CD14-positive monocyte (primary cell): ENCODE measurements at regions not wholly inside any gene's neighbourhood (a gene's known extent, or its start where the extent isn't known, plus 50 kb on each side); places are given as distances from the start of the nearest gene placed in this dataset.
"Not testable (repeated sequence)": the region's sequence is repeated elsewhere in the genome, so short reads cannot be mapped to it uniquely, and the experiment has no call there.

Experiments used
- DNase-seq, 3 donors: peaks; one replicate each; pipeline ENCODE4 v3.0.0-alpha.2; 2011 to 2022
- H2AFZ ChIP-seq: 2 replicates; pipeline ENCODE4 v1.6.0; 2012; ENCODE audit warnings: mild to moderate bottlenecking, low read depth, low read length, inconsistent platforms; ENCODE audit not compliant: insufficient read depth, poor library complexity, severe bottlenecking
- H3K27ac ChIP-seq, 2 donors: 1 replicate in 1 of 2; 2 replicates in 1 of 2; pipeline ENCODE4 v1.5.1; 2012 to 2013; ENCODE audit warnings: low read length in 2 of 2, control low read depth in 1 of 2, inconsistent platforms in 1 of 2, low read depth in 1 of 2, mild to moderate bottlenecking in 1 of 2
- H3K27me3 ChIP-seq, 2 donors: one replicate each; pipeline versions ENCODE4 v1.6.0 to v1.6.1; 2011 to 2013; ENCODE audit warnings: low read length in 2 of 2; ENCODE audit not compliant: control insufficient read depth in 2 of 2, insufficient read depth in 2 of 2
- H3K36me3 ChIP-seq, 2 donors: replicated peaks in 1 of 2; 1 replicate in 1 of 2; 2 replicates in 1 of 2; pipeline versions ENCODE4 v1.5.1 to v1.6.1; 2012 to 2013; ENCODE audit warnings: low read length in 2 of 2, control low read depth in 1 of 2, inconsistent platforms in 1 of 2, mild to moderate bottlenecking in 1 of 2; ENCODE audit not compliant: insufficient read depth in 2 of 2, control insufficient read depth in 1 of 2
- H3K4me1 ChIP-seq, 2 donors: 1 replicate in 1 of 2; 2 replicates in 1 of 2; pipeline versions ENCODE4 v1.5.1 to v1.6.1; 2012 to 2013; ENCODE audit warnings: low read length in 2 of 2, control low read depth in 1 of 2, inconsistent platforms in 1 of 2, mild to moderate bottlenecking in 1 of 2, moderate library complexity in 1 of 2; ENCODE audit not compliant: insufficient read depth in 2 of 2, control insufficient read depth in 1 of 2
- H3K4me2 ChIP-seq: replicated peaks from 2 replicates; pipeline ENCODE3; 2012; ENCODE audit warnings: low read length, moderate library complexity, mild to moderate bottlenecking; ENCODE audit not compliant: poor library complexity, severe bottlenecking; ENCODE audit errors: extremely low read depth
- H3K4me3 ChIP-seq, 3 experiments: fragments of 200-600 bp in 1 of 3; sonication (generic) in 1 of 3; replicated peaks in 1 of 3; 1 replicate in 2 of 3; 2 replicates in 1 of 3; pipeline ENCODE4 v1.5.1; 2011 to 2013; ENCODE audit warnings: low read length in 3 of 3, mild to moderate bottlenecking in 3 of 3, control low read depth in 2 of 3, low read depth in 2 of 3, inconsistent platforms in 1 of 3, moderate library complexity in 1 of 3
- H3K79me2 ChIP-seq: 2 replicates; pipeline ENCODE4 v1.6.0; 2012; ENCODE audit warnings: mild to moderate bottlenecking, control low read depth, inconsistent platforms, low read length, moderate library complexity; ENCODE audit not compliant: insufficient read depth
- H3K9ac ChIP-seq: 2 replicates; pipeline ENCODE4 v1.6.0; 2017; ENCODE audit warnings: low read length, mild to moderate bottlenecking; ENCODE audit not compliant: insufficient read depth, poor library complexity, severe bottlenecking
- H3K9me3 ChIP-seq, 2 donors: replicated peaks in 1 of 2; 1 replicate in 1 of 2; 2 replicates in 1 of 2; pipeline versions ENCODE4 v1.5.1 to v1.6.1; 2012 to 2013; ENCODE audit warnings: low read length in 2 of 2, control low read depth in 1 of 2; ENCODE audit not compliant: control insufficient read depth in 1 of 2, insufficient read depth in 1 of 2
- H4K20me1 ChIP-seq: 2 replicates; pipeline ENCODE4 v1.6.0; 2012; ENCODE audit warnings: mild to moderate bottlenecking, low read length, control low read depth, moderate library complexity; ENCODE audit not compliant: insufficient read depth
- H3K27ac Mint-ChIP-seq, 7 donors: one replicate each; pipeline ENCODE4 v1.8.0; 2020; ENCODE audit warnings: mild to moderate bottlenecking in 7 of 7, mixed read lengths in 7 of 7, moderate library complexity in 6 of 7, inconsistent platforms in 2 of 7
- H3K27me3 Mint-ChIP-seq, 3 donors: one replicate each; pipeline ENCODE4 v1.8.0; 2021 to 2022; ENCODE audit warnings: low read depth in 3 of 3, mild to moderate bottlenecking in 3 of 3, mixed read lengths in 3 of 3, moderate library complexity in 3 of 3, inconsistent platforms in 1 of 3
- H3K36me3 Mint-ChIP-seq, 2 donors: one replicate each; pipeline ENCODE4 v1.8.0; 2020; ENCODE audit warnings: mixed read lengths in 2 of 2, inconsistent platforms in 1 of 2, mild to moderate bottlenecking in 1 of 2
- H3K4me1 Mint-ChIP-seq: one replicate; pipeline ENCODE4 v1.8.0; 2020; ENCODE audit warnings: mild to moderate bottlenecking, mixed read lengths
- H3K4me3 Mint-ChIP-seq, 2 donors: one replicate each; pipeline ENCODE4 v1.8.0; 2020; ENCODE audit warnings: mild to moderate bottlenecking in 2 of 2, mixed read lengths in 2 of 2, moderate library complexity in 1 of 2
- H3K9me3 Mint-ChIP-seq, 7 donors: one replicate each; pipeline ENCODE4 v1.8.0; 2020 to 2022; ENCODE audit warnings: mixed read lengths in 7 of 7, mild to moderate bottlenecking in 6 of 7, moderate library complexity in 6 of 7, inconsistent platforms in 2 of 7
- WGBS: methylation state at CpG from one replicate; pipeline ENCODE4 v1.1.5; 2013; ENCODE audit warnings: missing lambda C conversion rate; ENCODE audit not compliant: insufficient coverage; 5-methylcytosine and 5-hydroxymethylcytosine counted together
- intact Hi-C, 2 donors: fragments of 100-400 bp; cut with micrococcal nuclease; formaldehyde crosslinking; loops; one replicate each; pipeline versions ENCODE4 v1.15.0 to v1.15.1; 2023
- TF ChIP-seq, protein P1 (sequence below): fragments of 200-600 bp; IDR thresholded peaks from one replicate; pipeline ENCODE4 v1.8.0; 2022; ENCODE audit warnings: antibody characterized with exemption, mild to moderate bottlenecking

DNA sequence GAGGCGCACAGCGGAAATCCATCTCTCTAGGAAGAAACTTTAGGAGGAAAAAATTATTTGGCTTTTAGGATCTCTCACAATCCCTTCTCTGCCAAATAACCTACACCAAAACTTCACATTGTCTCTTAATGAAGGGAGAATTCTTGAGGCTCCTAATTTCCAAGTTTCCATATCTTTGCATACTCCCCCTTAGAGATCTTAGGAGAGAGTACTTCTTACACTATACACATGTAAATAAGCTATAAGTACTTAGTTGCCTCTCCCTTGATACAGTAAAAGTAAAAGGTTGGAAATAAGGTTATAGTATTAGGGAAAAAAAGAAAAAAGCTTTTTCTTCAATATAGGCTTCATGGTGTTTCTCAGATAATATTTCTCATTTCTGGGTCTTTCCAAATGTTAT is 596.7 kb downstream of the SATB2 start:
- no peaks in the 10 kb centered on the region for H4K20me1 ChIP-seq
- no peak overlapping the region for H3K27ac ChIP-seq
- DNase-seq: no peak
- no peak overlapping the region for H3K4me3 Mint-ChIP-seq
- intact Hi-C loops: no loop called here
- H3K4me2 ChIP-seq: no peak overlapping the region
- no peaks in the 10 kb centered on the region for H3K4me1 ChIP-seq
- H3K27me3 ChIP-seq: no peaks in the 10 kb centered on the region
- H3K79me2 ChIP-seq: no peaks in the 10 kb centered on the region
- H3K36me3 ChIP-seq: no peaks in the 10 kb centered on the region
- no peak overlapping the region for H2AFZ ChIP-seq
- H3K27ac Mint-ChIP-seq: no peak overlapping the region
- no peaks in the 10 kb centered on the region for H3K27me3 Mint-ChIP-seq
- no peaks in the 10 kb centered on the region for H3K4me1 Mint-ChIP-seq
- TF ChIP-seq, protein P1, sequence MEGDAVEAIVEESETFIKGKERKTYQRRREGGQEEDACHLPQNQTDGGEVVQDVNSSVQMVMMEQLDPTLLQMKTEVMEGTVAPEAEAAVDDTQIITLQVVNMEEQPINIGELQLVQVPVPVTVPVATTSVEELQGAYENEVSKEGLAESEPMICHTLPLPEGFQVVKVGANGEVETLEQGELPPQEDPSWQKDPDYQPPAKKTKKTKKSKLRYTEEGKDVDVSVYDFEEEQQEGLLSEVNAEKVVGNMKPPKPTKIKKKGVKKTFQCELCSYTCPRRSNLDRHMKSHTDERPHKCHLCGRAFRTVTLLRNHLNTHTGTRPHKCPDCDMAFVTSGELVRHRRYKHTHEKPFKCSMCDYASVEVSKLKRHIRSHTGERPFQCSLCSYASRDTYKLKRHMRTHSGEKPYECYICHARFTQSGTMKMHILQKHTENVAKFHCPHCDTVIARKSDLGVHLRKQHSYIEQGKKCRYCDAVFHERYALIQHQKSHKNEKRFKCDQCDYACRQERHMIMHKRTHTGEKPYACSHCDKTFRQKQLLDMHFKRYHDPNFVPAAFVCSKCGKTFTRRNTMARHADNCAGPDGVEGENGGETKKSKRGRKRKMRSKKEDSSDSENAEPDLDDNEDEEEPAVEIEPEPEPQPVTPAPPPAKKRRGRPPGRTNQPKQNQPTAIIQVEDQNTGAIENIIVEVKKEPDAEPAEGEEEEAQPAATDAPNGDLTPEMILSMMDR: no peak
- H3K9ac ChIP-seq: no peak overlapping the region
- no peaks in the 10 kb centered on the region for H3K9me3 ChIP-seq
- peaks cover 3 to 8% (median 3%) of the 10 kb centered on the region in 7 donors for H3K9me3 Mint-ChIP-seq
- no CpG with 5 or more reads among the region's 2 CpGs for WGBS
- H3K4me3 ChIP-seq: no peak overlapping the region
- H3K36me3 Mint-ChIP-seq: no peaks in the 10 kb centered on the region

DNA sequence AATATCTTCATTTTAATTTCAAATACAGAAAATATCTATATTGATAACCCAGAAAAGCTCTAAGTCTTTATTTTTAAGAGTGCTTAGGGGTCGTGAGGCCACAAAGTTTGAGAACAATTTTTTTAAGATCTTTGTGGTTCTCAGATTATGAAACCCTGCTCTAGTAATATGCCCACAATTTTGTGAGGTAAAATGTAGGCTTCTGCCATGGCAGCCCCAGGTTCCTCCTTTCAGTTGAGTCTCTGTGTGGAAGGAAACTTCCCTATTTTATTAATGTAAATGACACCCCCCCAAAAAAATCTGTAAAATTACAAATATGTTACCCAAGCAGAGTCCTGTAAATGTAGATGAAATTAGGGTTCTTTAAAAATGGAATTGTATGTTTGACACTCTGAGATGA is 600.5 kb downstream of the SATB2 start:
- no peak for DNase-seq
- TF ChIP-seq, protein P1: no peak
- Histone ChIP-seq H3K79me2 (no peaks in the 10 kb centered on the region), H3K27ac (no peak overlapping the region), H3K4me3 (no peak overlapping the region), H3K27me3 (no peaks in the 10 kb centered on the region), H3K9me3 (no peaks in the 10 kb centered on the region), H3K4me1 (no peaks in the 10 kb centered on the region), H3K36me3 (no peaks in the 10 kb centered on the region), H3K9ac (no peak overlapping the region), H4K20me1 (no peaks in the 10 kb centered on the region), H3K4me2 (no peak overlapping the region), H2AFZ (no peak overlapping the region)
- Mint-ChIP-seq H3K4me1 (no peaks in the 10 kb centered on the region), H3K9me3 (peaks cover 3 to 9% (median 3%) of the 10 kb centered on the region in 7 donors), H3K27ac (no peak overlapping the region), H3K4me3 (no peak overlapping the region), H3K36me3 (no peaks in the 10 kb centered on the region), H3K27me3 (peaks cover 0 to 2% (median 0%) of the 10 kb centered on the region in 3 donors)
- no CpG with 5 or more reads among the region's 1 CpG for WGBS
- intact Hi-C loops: no loop called here

DNA sequence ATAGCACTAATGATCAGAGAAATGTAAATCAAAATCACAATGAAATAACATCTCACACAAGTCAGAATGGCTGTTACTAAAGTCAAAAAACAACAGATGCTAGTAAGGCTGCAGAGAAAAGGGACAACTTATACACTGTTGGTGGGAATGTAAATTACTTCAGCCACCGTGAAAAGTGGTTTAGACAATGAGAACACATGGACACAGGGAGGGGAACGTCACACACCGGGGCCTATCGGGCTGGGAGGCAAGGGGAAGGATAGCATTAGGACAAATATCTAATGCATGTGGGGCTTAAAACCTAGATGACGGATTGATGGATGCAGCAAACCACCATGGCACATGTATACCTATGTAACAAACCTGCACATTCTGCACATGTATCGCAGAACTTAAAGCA is 602.0 kb downstream of the SATB2 start:
- H3K4me3 Mint-ChIP-seq, H3K36me3 Mint-ChIP-seq, H3K9me3 ChIP-seq, H3K4me2 ChIP-seq, DNase-seq, H3K27me3 Mint-ChIP-seq, H4K20me1 ChIP-seq, H3K9ac ChIP-seq, H3K27me3 ChIP-seq, H3K27ac ChIP-seq, H2AFZ ChIP-seq, intact Hi-C loops, H3K79me2 ChIP-seq, H3K27ac Mint-ChIP-seq, H3K4me3 ChIP-seq, H3K4me1 Mint-ChIP-seq, H3K36me3 ChIP-seq, H3K9me3 Mint-ChIP-seq, H3K4me1 ChIP-seq: not testable (repeated sequence)
- WGBS: no CpG with 5 or more reads among the region's 6 CpGs
